ENCODE measurements at regions not wholly inside any gene's neighbourhood (a gene's known extent, or its start where the extent isn't known, plus 50 kb on each side); places are given as distances from the start of the nearest gene placed in this dataset.

DNA sequence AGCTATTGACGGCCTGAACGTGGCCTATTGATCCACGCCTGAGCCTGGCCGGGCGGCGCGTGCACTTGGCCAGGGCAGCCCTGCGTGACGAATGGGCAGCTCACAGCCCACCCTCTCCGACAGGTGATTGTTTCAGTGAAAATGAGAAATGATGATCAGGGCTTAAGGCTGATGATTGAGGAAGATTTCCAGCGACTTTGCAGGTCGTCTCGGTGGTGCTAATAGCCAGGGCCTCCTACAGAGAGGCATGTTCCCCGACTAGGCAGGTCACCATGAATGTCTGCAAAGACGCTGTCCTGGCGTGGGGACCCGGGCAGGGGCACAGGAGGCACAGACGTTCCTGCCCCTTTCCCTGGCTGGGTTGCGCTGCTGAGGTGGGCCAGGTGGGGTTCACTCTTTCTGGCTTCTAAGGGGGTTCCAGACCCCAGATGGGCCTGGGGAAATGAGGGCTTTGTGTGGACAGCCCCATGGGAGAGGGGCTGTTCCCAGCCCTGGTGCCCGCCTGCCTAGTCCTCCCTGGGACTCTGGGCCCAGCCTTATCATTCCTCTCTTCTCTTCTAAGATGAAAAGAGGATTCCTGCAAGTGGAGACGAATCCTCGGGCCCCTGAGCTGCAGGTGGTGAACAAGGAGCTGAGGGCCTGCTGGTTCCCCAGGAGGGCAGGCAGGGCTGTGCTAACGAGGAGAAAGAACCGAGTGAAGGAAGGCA, 157.4 kb downstream of the KIF26A start:
- TF ChIP-seq, protein P1, sequence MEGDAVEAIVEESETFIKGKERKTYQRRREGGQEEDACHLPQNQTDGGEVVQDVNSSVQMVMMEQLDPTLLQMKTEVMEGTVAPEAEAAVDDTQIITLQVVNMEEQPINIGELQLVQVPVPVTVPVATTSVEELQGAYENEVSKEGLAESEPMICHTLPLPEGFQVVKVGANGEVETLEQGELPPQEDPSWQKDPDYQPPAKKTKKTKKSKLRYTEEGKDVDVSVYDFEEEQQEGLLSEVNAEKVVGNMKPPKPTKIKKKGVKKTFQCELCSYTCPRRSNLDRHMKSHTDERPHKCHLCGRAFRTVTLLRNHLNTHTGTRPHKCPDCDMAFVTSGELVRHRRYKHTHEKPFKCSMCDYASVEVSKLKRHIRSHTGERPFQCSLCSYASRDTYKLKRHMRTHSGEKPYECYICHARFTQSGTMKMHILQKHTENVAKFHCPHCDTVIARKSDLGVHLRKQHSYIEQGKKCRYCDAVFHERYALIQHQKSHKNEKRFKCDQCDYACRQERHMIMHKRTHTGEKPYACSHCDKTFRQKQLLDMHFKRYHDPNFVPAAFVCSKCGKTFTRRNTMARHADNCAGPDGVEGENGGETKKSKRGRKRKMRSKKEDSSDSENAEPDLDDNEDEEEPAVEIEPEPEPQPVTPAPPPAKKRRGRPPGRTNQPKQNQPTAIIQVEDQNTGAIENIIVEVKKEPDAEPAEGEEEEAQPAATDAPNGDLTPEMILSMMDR (IDR thresholded peaks at IDR 0.05; ENCODE audit: poor library complexity, severe bottlenecking) = no peak
- TF ChIP-seq TAF1 (IDR thresholded peaks at IDR 0.05; ENCODE audit: low read depth) (no peak), MXI1 (conservative IDR thresholded peaks at IDR 0.05; ENCODE audit: poor library complexity, severe bottlenecking) (no peak), SMC3 (conservative IDR thresholded peaks at IDR 0.05; ENCODE audit: poor library complexity) (no peak), RAD21 (conservative IDR thresholded peaks at IDR 0.05) (no peak), POLR2AphosphoS5 (IDR thresholded peaks at IDR 0.05) (no peak), EZH2 (IDR thresholded peaks at IDR 0.05; ENCODE audit: borderline replicate concordance, insufficient read depth, low read length, poor library complexity, severe bottlenecking) (no peak), EP300 (conservative IDR thresholded peaks at IDR 0.05; ENCODE audit: poor library complexity, severe bottlenecking) (no peak)
- TF ChIP-seq, protein P2, sequence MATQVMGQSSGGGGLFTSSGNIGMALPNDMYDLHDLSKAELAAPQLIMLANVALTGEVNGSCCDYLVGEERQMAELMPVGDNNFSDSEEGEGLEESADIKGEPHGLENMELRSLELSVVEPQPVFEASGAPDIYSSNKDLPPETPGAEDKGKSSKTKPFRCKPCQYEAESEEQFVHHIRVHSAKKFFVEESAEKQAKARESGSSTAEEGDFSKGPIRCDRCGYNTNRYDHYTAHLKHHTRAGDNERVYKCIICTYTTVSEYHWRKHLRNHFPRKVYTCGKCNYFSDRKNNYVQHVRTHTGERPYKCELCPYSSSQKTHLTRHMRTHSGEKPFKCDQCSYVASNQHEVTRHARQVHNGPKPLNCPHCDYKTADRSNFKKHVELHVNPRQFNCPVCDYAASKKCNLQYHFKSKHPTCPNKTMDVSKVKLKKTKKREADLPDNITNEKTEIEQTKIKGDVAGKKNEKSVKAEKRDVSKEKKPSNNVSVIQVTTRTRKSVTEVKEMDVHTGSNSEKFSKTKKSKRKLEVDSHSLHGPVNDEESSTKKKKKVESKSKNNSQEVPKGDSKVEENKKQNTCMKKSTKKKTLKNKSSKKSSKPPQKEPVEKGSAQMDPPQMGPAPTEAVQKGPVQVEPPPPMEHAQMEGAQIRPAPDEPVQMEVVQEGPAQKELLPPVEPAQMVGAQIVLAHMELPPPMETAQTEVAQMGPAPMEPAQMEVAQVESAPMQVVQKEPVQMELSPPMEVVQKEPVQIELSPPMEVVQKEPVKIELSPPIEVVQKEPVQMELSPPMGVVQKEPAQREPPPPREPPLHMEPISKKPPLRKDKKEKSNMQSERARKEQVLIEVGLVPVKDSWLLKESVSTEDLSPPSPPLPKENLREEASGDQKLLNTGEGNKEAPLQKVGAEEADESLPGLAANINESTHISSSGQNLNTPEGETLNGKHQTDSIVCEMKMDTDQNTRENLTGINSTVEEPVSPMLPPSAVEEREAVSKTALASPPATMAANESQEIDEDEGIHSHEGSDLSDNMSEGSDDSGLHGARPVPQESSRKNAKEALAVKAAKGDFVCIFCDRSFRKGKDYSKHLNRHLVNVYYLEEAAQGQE (IDR thresholded peaks at IDR 0.05; ENCODE audit: borderline replicate concordance) = no peak
- Histone ChIP-seq H3K36me3 (ENCODE audit: insufficient read depth, low read length) (no peaks in the 10 kb centered on the region), H3K27ac (ENCODE audit: low read length) (no peak overlapping the region), H3K27me3 (ENCODE audit: insufficient read depth, low read depth, low read length) (no peaks in the 10 kb centered on the region), H3K79me2 (replicated peaks; ENCODE audit: insufficient read depth, low read length) (no peaks in the 10 kb centered on the region), H3K4me3 (ENCODE audit: low read length) (no peak overlapping the region), H2AFZ (ENCODE audit: low read depth, low read length) (no peak overlapping the region), H4K20me1 (ENCODE audit: insufficient read depth) (no peaks in the 10 kb centered on the region), H3K9me3 (ENCODE audit: low read length) (no peaks in the 10 kb centered on the region), H3K9ac (ENCODE audit: low read length) (no peak overlapping the region), H3K9me2 (ENCODE audit: insufficient read depth, low read length) (no peaks in the 10 kb centered on the region), H3F3A (ENCODE audit: insufficient read depth, low read length, poor library complexity, severe bottlenecking) (no peaks in the 10 kb centered on the region), H3K4me2 (ENCODE audit: low read length) (no peak overlapping the region)

DNA sequence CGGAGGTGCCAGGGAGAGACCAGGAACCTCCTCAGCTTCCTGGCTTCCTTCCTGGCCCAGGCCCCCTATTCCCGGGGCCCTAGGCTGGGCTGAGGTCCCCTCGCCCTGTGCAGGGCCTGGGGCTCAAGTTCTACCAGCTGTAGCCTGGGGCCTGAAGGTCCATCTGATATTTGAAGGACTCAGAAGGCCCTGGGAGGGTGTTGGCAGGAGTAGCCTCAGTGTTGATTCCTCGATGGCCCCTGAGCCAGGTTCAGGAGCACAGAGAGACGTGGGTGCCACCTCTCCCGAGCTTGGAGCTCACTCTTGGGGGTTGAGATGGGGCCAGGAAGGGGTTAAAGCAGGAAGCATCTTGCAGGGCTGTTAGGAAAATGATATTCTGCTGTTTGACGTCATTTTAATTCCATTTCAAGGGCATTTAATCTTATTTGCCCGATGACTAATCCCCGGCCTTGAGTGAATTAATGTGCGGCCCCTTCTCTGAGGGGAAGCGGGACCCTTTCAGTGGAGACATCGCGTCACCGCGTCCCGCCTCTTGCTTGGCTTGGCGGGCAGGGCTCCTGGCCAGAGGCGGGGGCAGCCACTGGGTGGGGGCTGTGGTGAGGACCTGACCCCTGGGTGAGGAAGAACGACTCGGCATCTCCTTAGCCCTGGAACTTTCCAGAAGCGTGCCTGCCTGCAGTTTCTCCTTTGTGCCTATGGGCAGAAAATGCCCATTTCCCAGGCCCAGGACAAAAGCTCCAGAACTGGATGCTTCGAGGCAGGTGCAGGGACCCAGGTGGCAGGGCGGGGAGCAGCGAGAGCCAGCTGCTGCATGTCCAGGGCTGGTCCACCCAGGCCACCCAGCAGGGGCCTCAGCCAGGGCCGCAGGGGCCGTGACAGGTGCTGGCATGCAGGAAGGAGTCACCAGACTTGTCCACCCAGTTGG, 158.3 kb downstream of the KIF26A start:
- no peak overlapping the region for H3K4me3 ChIP-seq (ENCODE audit: low read length)
- H3K9me2 ChIP-seq (ENCODE audit: insufficient read depth, low read length) = no peaks in the 10 kb centered on the region
- no peaks in the 10 kb centered on the region for H3K27me3 ChIP-seq (ENCODE audit: insufficient read depth, low read depth, low read length)
- no peak overlapping the region for H3K9ac ChIP-seq (ENCODE audit: low read length)
- no peaks in the 10 kb centered on the region for H4K20me1 ChIP-seq (ENCODE audit: insufficient read depth)
- TF ChIP-seq POLR2AphosphoS5 (IDR thresholded peaks at IDR 0.05) (no peak), RAD21 (conservative IDR thresholded peaks at IDR 0.05) (no peak)
- H3K9me3 ChIP-seq (ENCODE audit: low read length) = no peaks in the 10 kb centered on the region
- no peaks in the 10 kb centered on the region for H3F3A ChIP-seq (ENCODE audit: insufficient read depth, low read length, poor library complexity, severe bottlenecking)
- no peaks in the 10 kb centered on the region for H3K79me2 ChIP-seq (replicated peaks; ENCODE audit: insufficient read depth, low read length)
- no peak overlapping the region for H2AFZ ChIP-seq (ENCODE audit: low read depth, low read length)
- H3K4me2 ChIP-seq (ENCODE audit: low read length) = no peak overlapping the region
- H3K27ac ChIP-seq (ENCODE audit: low read length) = no peak overlapping the region
- no peaks in the 10 kb centered on the region for H3K36me3 ChIP-seq (ENCODE audit: insufficient read depth, low read length)
